BE2C (cell line): ENCODE measurements at regions not wholly inside any gene's neighbourhood (a gene's known extent, or its start where the extent isn't known, plus 50 kb on each side); places are given as distances from the start of the nearest gene placed in this dataset.

Experiments used
- DNase-seq: peaks from one replicate; pipeline ENCODE4 v3.0.0-alpha.2; 2020
- H3K27me3 ChIP-seq: fragments of 250-450 bp; sonication (Bioruptor Pico); 2 replicates; pipeline ENCODE4 v1.5.1; 2020; ENCODE audit warnings: mild to moderate bottlenecking
- H3K36me3 ChIP-seq: fragments of 250-450 bp; sonication (Bioruptor Pico); 2 replicates; pipeline ENCODE4 v1.5.1; 2020; ENCODE audit warnings: mild to moderate bottlenecking
- H3K4me1 ChIP-seq: fragments of 250-450 bp; sonication (Bioruptor Pico); 2 replicates; pipeline ENCODE4 v1.5.1; 2020
- H3K4me3 ChIP-seq: 2 replicates; pipeline ENCODE4 v1.5.1; 2011; ENCODE audit warnings: low read depth, low read length
- H3K9me3 ChIP-seq: fragments of 250-450 bp; sonication (Bioruptor Pico); 2 replicates; pipeline ENCODE4 v1.5.1; 2020
- CTCF ChIP-seq: IDR thresholded peaks from 2 replicates; pipeline ENCODE4 v1.5.1; 2012; ENCODE audit warnings: mild to moderate bottlenecking, low read depth, low read length

- no peak for TF ChIP-seq CTCF
- H3K9me3 ChIP-seq: no peaks in the 10 kb centered on the region
- H3K4me1 ChIP-seq: no peaks in the 10 kb centered on the region
- no peaks in the 10 kb centered on the region for H3K36me3 ChIP-seq
- no peaks in the 10 kb centered on the region for H3K27me3 ChIP-seq
- no peak overlapping the region for H3K4me3 ChIP-seq
- DNase-seq: no peak
Observed at GRCh38 chr9:107815782-107816560, 326.4 kb upstream of the KLF4 start.

GRCh38 chr9:107813287-107813686 lies 323.7 kb upstream of the KLF4 start:
- DNase-seq: no peak
- no peaks in the 10 kb centered on the region for H3K36me3 ChIP-seq
- TF ChIP-seq CTCF: no peak
- no peaks in the 10 kb centered on the region for H3K27me3 ChIP-seq
- H3K9me3 ChIP-seq: no peaks in the 10 kb centered on the region
- no peaks in the 10 kb centered on the region for H3K4me1 ChIP-seq
- no peak overlapping the region for H3K4me3 ChIP-seq

- no peak for DNase-seq
- Histone ChIP-seq H3K4me3 (no peak overlapping the region), H3K4me1 (no peaks in the 10 kb centered on the region), H3K27me3 (no peaks in the 10 kb centered on the region), H3K9me3 (no peaks in the 10 kb centered on the region), H3K36me3 (no peaks in the 10 kb centered on the region)
- TF ChIP-seq CTCF: no peak
Observed at GRCh38 chr9:107810461-107810961, 320.9 kb upstream of the KLF4 start.

GRCh38 chr9:107809871-107810460 lies 320.4 kb upstream of the KLF4 start:
- Histone ChIP-seq H3K9me3 (no peaks in the 10 kb centered on the region), H3K36me3 (no peaks in the 10 kb centered on the region), H3K27me3 (no peaks in the 10 kb centered on the region), H3K4me1 (no peaks in the 10 kb centered on the region), H3K4me3 (no peak overlapping the region)
- TF ChIP-seq CTCF: no peak
- DNase-seq: no peak

GRCh38 chr9:107807183-107807582 lies 317.6 kb upstream of the KLF4 start:
- H3K27me3 ChIP-seq: no peaks in the 10 kb centered on the region
- no peak overlapping the region for H3K4me3 ChIP-seq
- H3K9me3 ChIP-seq: no peaks in the 10 kb centered on the region
- no peaks in the 10 kb centered on the region for H3K4me1 ChIP-seq
- no peak for DNase-seq
- H3K36me3 ChIP-seq: no peaks in the 10 kb centered on the region
- no peak for TF ChIP-seq CTCF

- Histone ChIP-seq H3K4me1 (no peaks in the 10 kb centered on the region), H3K4me3 (no peak overlapping the region), H3K36me3 (no peaks in the 10 kb centered on the region), H3K9me3 (no peaks in the 10 kb centered on the region), H3K27me3 (no peaks in the 10 kb centered on the region)
- TF ChIP-seq CTCF: no peak
- no peak for DNase-seq
Observed at GRCh38 chr9:107805201-107805600, 315.6 kb upstream of the KLF4 start.
